GM19395 (cell line): ENCODE measurements at regions not wholly inside any gene's neighbourhood (a gene's known extent, or its start where the extent isn't known, plus 50 kb on each side); places are given as distances from the start of the nearest gene placed in this dataset.
A peak's percentile ranks its signal among the peaks of the same experiment; 100 is the strongest.
"Not testable (repeated sequence)": the region's sequence is repeated elsewhere in the genome, so short reads cannot be mapped to it uniquely, and the experiment has no call there.

Source experiments
- ATAC-seq: cut with Tn5 transposase; IDR thresholded peaks from one replicate; pipeline ENCODE4 v1.9.1; 2021; ENCODE audit warnings: mild to moderate bottlenecking, moderate library complexity; ENCODE audit not compliant: unreplicated experiment

GRCh38 chr1:56135069-56135863 is 444.1 kb downstream of the PLPP3 start:
- ATAC-seq = peak; percentile 73

- ATAC-seq = no peak
Observed at GRCh38 chr1:56133522-56134472, 445.6 kb downstream of the PLPP3 start.

- ATAC-seq = no peak
Observed at GRCh38 chr1:56132520-56132919, 446.8 kb downstream of the PLPP3 start.

- ATAC-seq = no peak
Observed at GRCh38 chr1:56129837-56130236, 449.5 kb downstream of the PLPP3 start.

- no peak for ATAC-seq
Observed at GRCh38 chr1:56125316-56125715, 454.0 kb downstream of the PLPP3 start.

- no peak for ATAC-seq
Observed at GRCh38 chr1:56123826-56124225, 455.5 kb downstream of the PLPP3 start.

GRCh38 chr1:56123421-56123820 is 455.9 kb downstream of the PLPP3 start:
- ATAC-seq = no peak

GRCh38 chr1:56120021-56120420 is 459.3 kb downstream of the PLPP3 start:
- no peak for ATAC-seq

- not testable (repeated sequence) for ATAC-seq
Observed at GRCh38 chr1:56118676-56119075, 460.7 kb downstream of the PLPP3 start.

- no peak for ATAC-seq
Observed at GRCh38 chr1:56115701-56116100, 463.7 kb downstream of the PLPP3 start.

- ATAC-seq = no peak
Observed at GRCh38 chr1:56113679-56114078, 465.7 kb downstream of the PLPP3 start.

GRCh38 chr1:56107275-56107638 is 472.1 kb downstream of the PLPP3 start:
- ATAC-seq = no peak

- no peak for ATAC-seq
Observed at GRCh38 chr1:56106531-56107274, 472.7 kb downstream of the PLPP3 start.

GRCh38 chr1:56105397-56105796 is 474.0 kb downstream of the PLPP3 start:
- no peak for ATAC-seq

- no peak for ATAC-seq
Observed at GRCh38 chr1:56099766-56100265, 479.5 kb downstream of the PLPP3 start.

- no peak for ATAC-seq
Observed at GRCh38 chr1:56098946-56099345, 480.4 kb downstream of the PLPP3 start.

GRCh38 chr1:56097713-56098112 is 481.6 kb downstream of the PLPP3 start:
- no peak for ATAC-seq

- ATAC-seq = no peak
Observed at GRCh38 chr1:56095696-56096665, 483.4 kb downstream of the PLPP3 start.

GRCh38 chr1:56094168-56094567 is 485.2 kb downstream of the PLPP3 start:
- no peak for ATAC-seq
